ENCODE measurements at regions not wholly inside any gene's neighbourhood (a gene's known extent, or its start where the extent isn't known, plus 50 kb on each side); places are given as distances from the start of the nearest gene placed in this dataset.

GRCh38 chr6:53986165-53986720, 125.0 kb upstream of the MLIP start:
- TF ChIP-seq SPI1 (IDR thresholded peaks at IDR 0.05; ENCODE audit: borderline replicate concordance, low read depth) (no peak), CTCF (IDR thresholded peaks at IDR 0.05; ENCODE audit: insufficient read depth, low read length) (peak; percentile 48)
- peaks cover 3% of the 10 kb centered on the region for H3K27me3 ChIP-seq (ENCODE audit: insufficient read depth, poor library complexity, severe bottlenecking)
- H3K4me3 ChIP-seq (replicated peaks; ENCODE audit: insufficient read depth, low read length): no peak overlapping the region
- peak in 1 of 2 experiments; percentile 11 for DNase-seq (ENCODE audit: low read depth in 1 of 2, low spot score in 1 of 2)
- no peak overlapping the region for H3K27ac ChIP-seq (replicated peaks)

- Histone ChIP-seq H3K27ac (replicated peaks) (no peak overlapping the region), H3K27me3 (ENCODE audit: insufficient read depth, poor library complexity, severe bottlenecking) (peaks cover 3% of the 10 kb centered on the region), H3K4me3 (replicated peaks; ENCODE audit: insufficient read depth, low read length) (no peak overlapping the region)
- no peak for TF ChIP-seq SPI1 (IDR thresholded peaks at IDR 0.05; ENCODE audit: borderline replicate concordance, low read depth)
- no peak for TF ChIP-seq GABPA (IDR thresholded peaks at IDR 0.05; ENCODE audit: low read depth)
- TF ChIP-seq REST (IDR thresholded peaks at IDR 0.05; ENCODE audit: insufficient replicate concordance, low read depth): no peak
- TF ChIP-seq CTCF (IDR thresholded peaks at IDR 0.05; ENCODE audit: insufficient read depth, low read length): no peak
- TF ChIP-seq POLR2AphosphoS5 (IDR thresholded peaks at IDR 0.05; ENCODE audit: low read depth): no peak
- no peak for DNase-seq (ENCODE audit: low read depth in 1 of 2, low spot score in 1 of 2)
Measured at GRCh38 chr6:53986721-53987521, 124.3 kb upstream of the MLIP start.

- H3K4me3 ChIP-seq (replicated peaks; ENCODE audit: insufficient read depth, low read length): no peak overlapping the region
- H3K27ac ChIP-seq (replicated peaks): no peak overlapping the region
- DNase-seq (ENCODE audit: low read depth in 1 of 2, low spot score in 1 of 2): no peak
- peaks cover 3% of the 10 kb centered on the region for H3K27me3 ChIP-seq (ENCODE audit: insufficient read depth, poor library complexity, severe bottlenecking)
- TF ChIP-seq SPI1 (IDR thresholded peaks at IDR 0.05; ENCODE audit: borderline replicate concordance, low read depth) (no peak), POLR2AphosphoS5 (IDR thresholded peaks at IDR 0.05; ENCODE audit: low read depth) (no peak), REST (IDR thresholded peaks at IDR 0.05; ENCODE audit: insufficient replicate concordance, low read depth) (no peak), GABPA (IDR thresholded peaks at IDR 0.05; ENCODE audit: low read depth) (no peak), CTCF (IDR thresholded peaks at IDR 0.05; ENCODE audit: insufficient read depth, low read length) (no peak)
Measured at GRCh38 chr6:53987522-53987888, 123.7 kb upstream of the MLIP start.

Data from HL-60 (cell line).